Esophagus muscularis mucosa (tissue), 4 donors: ENCODE measurements at regions not wholly inside any gene's neighbourhood (a gene's known extent, or its start where the extent isn't known, plus 50 kb on each side); places are given as distances from the start of the nearest gene placed in this dataset.

Experiments used
- DNase-seq: peaks from one replicate; pipeline ENCODE4 v3.0.0-alpha.2; 2017; ENCODE audit errors: extremely low spot score
- H3K27ac ChIP-seq, 4 donors: fragments of 200-600 bp; sonication (generic); replicated peaks in 1 of 4; 1 replicate in 3 of 4; 2 replicates in 1 of 4; pipeline ENCODE4 v1.5.1; 2016 to 2019; ENCODE audit warnings: mild to moderate bottlenecking in 1 of 4
- H3K27me3 ChIP-seq, 4 donors: fragments of 200-600 bp; sonication (generic); one replicate each; pipeline versions ENCODE4 v1.5.1 to v1.6.0; 2016 to 2019
- H3K36me3 ChIP-seq, 4 donors: fragments of 200-600 bp; sonication (generic); one replicate each; pipeline ENCODE4 v1.5.1; 2016 to 2019
- H3K4me1 ChIP-seq, 4 donors: fragments of 200-600 bp; sonication (generic); one replicate each; pipeline ENCODE4 v1.5.1; 2016 to 2019
- H3K4me3 ChIP-seq, 4 donors: fragments of 200-600 bp; sonication (generic); 1 replicate in 2 of 4; 2 replicates in 2 of 4; pipeline ENCODE4 v1.5.1; 2016 to 2019; ENCODE audit warnings: mild to moderate bottlenecking in 4 of 4, moderate library complexity in 1 of 4
- H3K9me3 ChIP-seq, 4 donors: fragments of 200-600 bp; sonication (generic); 1 replicate in 3 of 4; 2 replicates in 1 of 4; pipeline ENCODE4 v1.5.1; 2016 to 2019
- EP300 ChIP-seq: sonication (generic); formaldehyde crosslinking; IDR thresholded peaks from one replicate; pipeline ENCODE4 v1.6.1; 2017; ENCODE audit warnings: antibody characterized with exemption
- POLR2A ChIP-seq: fragments of 450-650 bp; IDR thresholded peaks from one replicate; pipeline ENCODE4 v1.6.1; 2017; ENCODE audit warnings: antibody characterized with exemption, moderate library complexity, mild to moderate bottlenecking, low read depth
- POLR2AphosphoS5 ChIP-seq, 2 donors: sonication (generic); formaldehyde crosslinking; IDR thresholded peaks; one replicate each; pipeline ENCODE4 v1.6.1; 2017; ENCODE audit warnings: antibody characterized with exemption in 2 of 2
- WGBS: methylation state at CpG from one replicate; pipeline ENCODE4 v1.1.5; 2018; 5-methylcytosine and 5-hydroxymethylcytosine counted together
- intact Hi-C: fragments of 100-400 bp; cut with DNase I; formaldehyde crosslinking; loops from one replicate; pipeline ENCODE4 v1.15.1; 2023
- TF ChIP-seq, protein P1 (sequence below), 3 experiments: fragments of 200-600 bp in 2 of 3; fragments of 450-650 bp in 1 of 3; sonication (generic) in 2 of 3; IDR thresholded peaks; one replicate each; pipeline ENCODE4 v1.5.1; 2017 to 2019; ENCODE audit warnings: antibody characterized with exemption in 3 of 3, mild to moderate bottlenecking in 2 of 3, moderate library complexity in 1 of 3

DNA sequence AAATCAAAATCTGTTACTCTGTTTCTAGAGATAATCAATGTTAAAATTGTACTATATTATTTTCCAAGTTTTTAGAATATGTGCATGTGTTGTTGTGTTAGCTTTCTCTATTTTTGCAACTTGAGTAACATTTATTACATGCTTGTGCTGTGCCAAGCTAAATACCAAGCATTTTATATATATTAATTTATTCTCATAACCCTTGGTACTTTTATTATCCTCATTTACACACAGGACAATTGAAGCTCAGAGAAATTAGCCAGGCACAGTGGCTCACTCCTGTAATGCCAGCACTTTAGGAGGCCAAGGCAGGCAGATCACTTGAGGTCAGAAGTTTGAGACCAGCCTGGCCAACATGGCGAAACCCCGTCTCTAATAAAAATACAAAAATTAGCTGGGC lies 254.0 kb upstream of the DMRT1 start:
- Histone ChIP-seq H3K27ac (no peak overlapping the region), H3K4me3 (no peak overlapping the region), H3K36me3 (no peaks in the 10 kb centered on the region), H3K9me3 (no peaks in the 10 kb centered on the region), H3K4me1 (peaks cover 14 to 29% (median 22%) of the 10 kb centered on the region in 4 donors), H3K27me3 (no peaks in the 10 kb centered on the region)
- no peak for DNase-seq
- intact Hi-C loops = no loop called here
- 92% methylated on average over 2 of the region's 2 CpGs for WGBS
- no peak for TF ChIP-seq POLR2AphosphoS5 (IDR thresholded peaks at IDR 0.05)
- no peak for TF ChIP-seq EP300
- no peak for TF ChIP-seq POLR2A
- TF ChIP-seq, protein P1, sequence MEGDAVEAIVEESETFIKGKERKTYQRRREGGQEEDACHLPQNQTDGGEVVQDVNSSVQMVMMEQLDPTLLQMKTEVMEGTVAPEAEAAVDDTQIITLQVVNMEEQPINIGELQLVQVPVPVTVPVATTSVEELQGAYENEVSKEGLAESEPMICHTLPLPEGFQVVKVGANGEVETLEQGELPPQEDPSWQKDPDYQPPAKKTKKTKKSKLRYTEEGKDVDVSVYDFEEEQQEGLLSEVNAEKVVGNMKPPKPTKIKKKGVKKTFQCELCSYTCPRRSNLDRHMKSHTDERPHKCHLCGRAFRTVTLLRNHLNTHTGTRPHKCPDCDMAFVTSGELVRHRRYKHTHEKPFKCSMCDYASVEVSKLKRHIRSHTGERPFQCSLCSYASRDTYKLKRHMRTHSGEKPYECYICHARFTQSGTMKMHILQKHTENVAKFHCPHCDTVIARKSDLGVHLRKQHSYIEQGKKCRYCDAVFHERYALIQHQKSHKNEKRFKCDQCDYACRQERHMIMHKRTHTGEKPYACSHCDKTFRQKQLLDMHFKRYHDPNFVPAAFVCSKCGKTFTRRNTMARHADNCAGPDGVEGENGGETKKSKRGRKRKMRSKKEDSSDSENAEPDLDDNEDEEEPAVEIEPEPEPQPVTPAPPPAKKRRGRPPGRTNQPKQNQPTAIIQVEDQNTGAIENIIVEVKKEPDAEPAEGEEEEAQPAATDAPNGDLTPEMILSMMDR (IDR thresholded peaks at IDR 0.05) = no peak

DNA sequence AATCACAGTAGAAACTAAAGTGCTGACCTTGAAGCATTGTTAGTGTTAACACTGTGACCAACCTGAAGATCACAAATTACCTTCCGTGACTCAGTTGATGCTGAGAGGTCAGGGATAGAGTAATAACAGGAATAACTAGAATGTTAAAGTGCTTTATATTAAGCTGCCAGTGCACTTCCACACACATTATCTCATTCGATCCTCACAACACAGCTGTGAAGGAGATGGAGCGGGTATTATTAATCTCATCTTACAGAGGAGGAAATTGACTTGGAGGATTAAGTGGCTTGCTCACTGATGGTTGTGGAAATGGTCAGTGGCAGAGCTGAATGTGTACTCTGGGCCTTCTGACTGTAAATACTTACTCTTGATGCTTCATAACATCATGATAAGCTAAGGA lies 252.5 kb upstream of the DMRT1 start:
- no peak for DNase-seq

DNA sequence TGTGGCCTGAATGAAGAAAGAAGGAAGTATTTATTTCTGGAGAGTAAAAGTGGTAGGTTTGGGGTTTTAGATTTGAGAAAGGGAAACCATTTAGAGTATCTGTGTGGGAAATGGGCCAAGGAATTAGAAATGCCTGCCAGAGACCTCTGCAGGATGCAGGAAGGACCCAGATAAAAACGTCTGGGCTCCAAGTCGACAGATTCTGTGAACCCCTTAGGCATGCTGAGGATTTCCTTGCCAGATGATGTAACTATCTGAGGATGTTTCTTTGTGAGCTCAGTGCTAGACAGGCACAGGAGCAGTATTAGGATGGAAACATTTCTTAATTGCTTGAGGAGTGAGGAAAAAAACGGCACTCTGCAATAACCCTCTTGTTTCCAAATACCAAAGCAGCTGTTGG lies 251.8 kb upstream of the DMRT1 start:
- Histone ChIP-seq H3K27ac (peak overlapping the region; percentile 11 to 62 (median 46)), H3K27me3 (no peaks in the 10 kb centered on the region), H3K36me3 (no peaks in the 10 kb centered on the region), H3K4me1 (peaks cover 14 to 29% (median 22%) of the 10 kb centered on the region in 4 donors), H3K9me3 (no peaks in the 10 kb centered on the region), H3K4me3 (no peak overlapping the region)
- 3% methylated on average over 3 of the region's 3 CpGs for WGBS
- TF ChIP-seq, protein P1 (IDR thresholded peaks at IDR 0.05) = no peak
- TF ChIP-seq POLR2AphosphoS5 (IDR thresholded peaks at IDR 0.05) = peak in 1 of 2 donors; percentile 10
- no peak for TF ChIP-seq EP300
- DNase-seq = no peak
- intact Hi-C loops = no loop called here

More for the DNA sequence above, 252.5 kb upstream of the DMRT1 start:
- peak overlapping the region; percentile 11 to 62 (median 46) for H3K27ac ChIP-seq
- peaks cover 14 to 29% (median 22%) of the 10 kb centered on the region in 4 donors for H3K4me1 ChIP-seq
- intact Hi-C loops = no loop called here
- TF ChIP-seq EP300 (no peak), POLR2AphosphoS5 (IDR thresholded peaks at IDR 0.05) (no peak), POLR2A (no peak)
- TF ChIP-seq, protein P1 (IDR thresholded peaks at IDR 0.05) = no peak
- H3K36me3 ChIP-seq = no peaks in the 10 kb centered on the region
- no peak overlapping the region for H3K4me3 ChIP-seq
- H3K27me3 ChIP-seq = no peaks in the 10 kb centered on the region
- H3K9me3 ChIP-seq = no peaks in the 10 kb centered on the region
- WGBS = 76% methylated on average over 3 of the region's 3 CpGs

DNA sequence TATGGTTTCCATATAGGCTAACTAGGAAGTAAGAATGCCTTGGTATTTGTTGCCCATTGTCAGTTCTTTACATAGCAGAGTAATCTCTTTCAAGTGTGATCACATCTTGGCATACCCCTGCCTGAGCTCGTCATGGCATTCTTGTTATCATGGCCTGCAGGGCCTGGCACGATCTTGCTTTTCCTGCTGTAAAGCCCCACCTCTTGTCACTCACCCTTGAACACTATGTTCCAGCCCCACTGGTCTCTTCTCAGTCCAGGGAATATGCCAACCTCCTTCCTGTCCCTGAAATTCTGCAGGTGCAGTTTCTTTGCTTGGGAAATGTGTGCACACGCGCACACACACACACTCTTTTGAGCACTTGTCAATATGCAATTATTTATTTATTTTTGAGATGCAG lies 250.2 kb upstream of the DMRT1 start:
- Histone ChIP-seq H3K4me1 (peaks cover 14 to 29% (median 22%) of the 10 kb centered on the region in 4 donors), H3K4me3 (no peak overlapping the region), H3K27me3 (no peaks in the 10 kb centered on the region), H3K27ac (no peak overlapping the region), H3K36me3 (no peaks in the 10 kb centered on the region), H3K9me3 (no peaks in the 10 kb centered on the region)
- no peak for DNase-seq
- WGBS = 65% methylated on average over 4 of the region's 4 CpGs
- TF ChIP-seq POLR2AphosphoS5 (IDR thresholded peaks at IDR 0.05) (no peak), POLR2A (no peak), EP300 (no peak)
- TF ChIP-seq, protein P1 (IDR thresholded peaks at IDR 0.05) = no peak
- intact Hi-C loops = no loop called here

DNA sequence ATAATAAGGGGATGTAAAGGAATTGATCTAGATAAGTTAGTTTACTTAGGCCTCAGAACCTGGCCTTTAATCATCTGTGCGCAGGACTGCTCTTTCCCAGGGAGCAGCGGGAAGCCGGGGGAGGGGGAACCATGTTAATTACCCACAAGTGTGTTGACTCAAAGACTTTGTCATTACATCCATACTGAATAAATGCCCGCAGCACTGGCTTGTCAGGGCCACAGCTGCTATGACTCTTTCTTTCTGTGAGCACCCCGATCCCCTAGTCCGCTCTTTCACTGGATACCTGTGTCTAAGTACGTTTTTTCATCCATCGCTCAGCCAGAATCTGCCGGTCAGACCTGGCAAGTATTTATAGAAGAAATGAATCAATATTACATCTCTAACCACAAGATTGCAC lies 249.3 kb upstream of the DMRT1 start:
- intact Hi-C loops = no loop called here
- Histone ChIP-seq H3K27ac (no peak overlapping the region), H3K9me3 (no peaks in the 10 kb centered on the region), H3K4me3 (no peak overlapping the region), H3K27me3 (no peaks in the 10 kb centered on the region), H3K36me3 (no peaks in the 10 kb centered on the region), H3K4me1 (peaks cover 14 to 29% (median 22%) of the 10 kb centered on the region in 4 donors)
- DNase-seq = no peak
- WGBS = 81% methylated on average over 9 of the region's 9 CpGs
- no peak for TF ChIP-seq POLR2AphosphoS5 (IDR thresholded peaks at IDR 0.05)
